ENCODE measurements at regions not wholly inside any gene's neighbourhood (a gene's known extent, or its start where the extent isn't known, plus 50 kb on each side); places are given as distances from the start of the nearest gene placed in this dataset.

- H3K27ac Mint-ChIP-seq (ENCODE audit: unreplicated experiment): no peak overlapping the region
- no peak for DNase-seq (ENCODE audit: low read depth, low spot score)
- no peaks in the 10 kb centered on the region for H3K4me1 Mint-ChIP-seq
- TF ChIP-seq CTCF (conservative IDR thresholded peaks at IDR 0.05): no peak
- H3K27me3 Mint-ChIP-seq (ENCODE audit: low read depth): peaks cover 10% of the 10 kb centered on the region
- no peak overlapping the region for H3K4me3 Mint-ChIP-seq
- H3K36me3 Mint-ChIP-seq (ENCODE audit: low read depth): no peaks in the 10 kb centered on the region
- peaks cover 14% of the 10 kb centered on the region for H3K9me3 Mint-ChIP-seq
Observed at GRCh38 chr9:74317235-74317634, 179.9 kb upstream of the RORB start.

GRCh38 chr9:74321396-74321795 is 175.7 kb upstream of the RORB start:
- peaks cover 11% of the 10 kb centered on the region for H3K9me3 Mint-ChIP-seq
- TF ChIP-seq CTCF (conservative IDR thresholded peaks at IDR 0.05): no peak
- H3K36me3 Mint-ChIP-seq (ENCODE audit: low read depth): no peaks in the 10 kb centered on the region
- DNase-seq (ENCODE audit: low read depth, low spot score): no peak
- no peaks in the 10 kb centered on the region for H3K4me1 Mint-ChIP-seq
- H3K27ac Mint-ChIP-seq (ENCODE audit: unreplicated experiment): no peak overlapping the region
- H3K4me3 Mint-ChIP-seq: no peak overlapping the region
- peaks cover 7% of the 10 kb centered on the region for H3K27me3 Mint-ChIP-seq (ENCODE audit: low read depth)

GRCh38 chr9:74322661-74323314 is 174.3 kb upstream of the RORB start:
- peaks cover 2% of the 10 kb centered on the region for H3K27me3 Mint-ChIP-seq (ENCODE audit: low read depth)
- H3K36me3 Mint-ChIP-seq (ENCODE audit: low read depth): no peaks in the 10 kb centered on the region
- no peak overlapping the region for H3K27ac Mint-ChIP-seq (ENCODE audit: unreplicated experiment)
- DNase-seq (ENCODE audit: low read depth, low spot score): no peak
- no peak for TF ChIP-seq CTCF (conservative IDR thresholded peaks at IDR 0.05)
- H3K4me3 Mint-ChIP-seq: no peak overlapping the region
- peaks cover 11% of the 10 kb centered on the region for H3K9me3 Mint-ChIP-seq
- H3K4me1 Mint-ChIP-seq: no peaks in the 10 kb centered on the region

GRCh38 chr9:74330487-74331214 is 166.5 kb upstream of the RORB start:
- peaks cover 11% of the 10 kb centered on the region for H3K27me3 Mint-ChIP-seq (ENCODE audit: low read depth)
- H3K9me3 Mint-ChIP-seq: no peaks in the 10 kb centered on the region
- H3K4me1 Mint-ChIP-seq: no peaks in the 10 kb centered on the region
- no peak for DNase-seq (ENCODE audit: low read depth, low spot score)
- no peak overlapping the region for H3K27ac Mint-ChIP-seq (ENCODE audit: unreplicated experiment)
- H3K4me3 Mint-ChIP-seq: no peak overlapping the region
- TF ChIP-seq CTCF (conservative IDR thresholded peaks at IDR 0.05): no peak
- H3K36me3 Mint-ChIP-seq (ENCODE audit: low read depth): no peaks in the 10 kb centered on the region

GRCh38 chr9:74331607-74332006 is 165.5 kb upstream of the RORB start:
- no peaks in the 10 kb centered on the region for H3K4me1 Mint-ChIP-seq
- H3K36me3 Mint-ChIP-seq (ENCODE audit: low read depth): no peaks in the 10 kb centered on the region
- no peak overlapping the region for H3K4me3 Mint-ChIP-seq
- no peak for DNase-seq (ENCODE audit: low read depth, low spot score)
- H3K27me3 Mint-ChIP-seq (ENCODE audit: low read depth): peaks cover 11% of the 10 kb centered on the region
- no peak for TF ChIP-seq CTCF (conservative IDR thresholded peaks at IDR 0.05)
- no peaks in the 10 kb centered on the region for H3K9me3 Mint-ChIP-seq
- H3K27ac Mint-ChIP-seq (ENCODE audit: unreplicated experiment): no peak overlapping the region

All from neural crest cell (in vitro differentiated cells).